Liver (tissue), 3 donors: ENCODE measurements at regions not wholly inside any gene's neighbourhood (a gene's known extent, or its start where the extent isn't known, plus 50 kb on each side); places are given as distances from the start of the nearest gene placed in this dataset.

ENCODE experiments used
- CTCF ChIP-seq: fragments of 150-350 bp; IDR thresholded peaks from 2 replicates; pipeline ENCODE4 v1.5.1; 2017; ENCODE audit warnings: improper control_type of control experiment, low read depth, low read length; ENCODE audit not compliant: missing input control
- GABPA ChIP-seq, 2 donors: IDR thresholded peaks in 1 of 2; conservative IDR thresholded peaks in 1 of 2; 2 replicates each; pipeline ENCODE4 v1.6.1; 2016; ENCODE audit warnings: antibody characterized with exemption in 2 of 2, mild to moderate bottlenecking in 1 of 2, moderate library complexity in 1 of 2
- JUND ChIP-seq, 2 donors: IDR thresholded peaks; 2 replicates each; pipeline ENCODE4 v1.6.1; 2016; ENCODE audit warnings: antibody characterized with exemption in 2 of 2
- MAX ChIP-seq: IDR thresholded peaks from 2 replicates; pipeline ENCODE4 v1.6.1; 2016; ENCODE audit warnings: antibody characterized with exemption
- RAD21 ChIP-seq, 2 donors: IDR thresholded peaks; 2 replicates each; pipeline ENCODE4 v1.6.1; 2016; ENCODE audit warnings: antibody characterized with exemption in 2 of 2, mild to moderate bottlenecking in 2 of 2
- REST ChIP-seq: IDR thresholded peaks from 2 replicates; pipeline ENCODE4 v1.6.1; 2016; ENCODE audit warnings: antibody characterized with exemption, mild to moderate bottlenecking
- RXRA ChIP-seq, 2 donors: IDR thresholded peaks; 2 replicates each; pipeline ENCODE4 v1.6.1; 2017 to 2018; ENCODE audit warnings: antibody characterized with exemption in 2 of 2, mild to moderate bottlenecking in 1 of 2
- TAF1 ChIP-seq: conservative IDR thresholded peaks from 2 replicates; pipeline ENCODE4 v1.6.1; 2016; ENCODE audit warnings: antibody characterized with exemption, mild to moderate bottlenecking
- YY1 ChIP-seq: IDR thresholded peaks from 2 replicates; pipeline ENCODE4 v1.6.1; 2016; ENCODE audit warnings: antibody characterized with exemption, mild to moderate bottlenecking
- TF ChIP-seq, protein P1 (sequence below): IDR thresholded peaks from 2 replicates; pipeline ENCODE4 v1.6.1; 2016; ENCODE audit warnings: antibody characterized with exemption
- TF ChIP-seq, protein P2 (sequence below): IDR thresholded peaks from 2 replicates; pipeline ENCODE4 v1.6.1; 2016; ENCODE audit warnings: antibody characterized with exemption
- donor health status: healthy.
- donor health status: healthy.

DNA sequence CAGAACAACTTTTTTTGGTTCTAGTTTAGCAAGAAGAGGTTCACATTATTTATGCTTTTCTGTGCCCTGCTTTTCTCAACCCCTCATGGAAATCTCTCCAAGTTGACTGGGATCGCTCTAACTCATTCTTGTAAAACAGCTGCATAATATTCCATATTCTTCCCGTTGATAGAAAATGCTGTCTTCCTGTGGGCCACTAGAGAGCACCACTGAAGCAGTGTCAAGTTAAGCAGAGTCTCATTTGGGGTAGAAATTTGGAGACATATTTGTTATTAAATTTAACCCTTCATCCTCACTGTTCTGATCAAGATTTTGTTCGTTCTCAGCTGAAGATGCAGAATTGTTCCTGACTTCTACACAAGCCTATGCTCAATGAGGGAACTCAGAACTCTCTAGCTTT lies 140.1 kb downstream of the CEMIP2 start:
- TF ChIP-seq REST (no peak), CTCF (peak; percentile 28), MAX (no peak), TAF1 (no peak), RXRA (IDR thresholded peaks at IDR 0.05) (no peak), JUND (IDR thresholded peaks at IDR 0.05) (no peak), YY1 (no peak), GABPA (IDR thresholded peaks at IDR 0.05 in 1 of 2, conservative IDR thresholded peaks at IDR 0.05 in 1 of 2) (no peak), RAD21 (IDR thresholded peaks at IDR 0.05) (peak; percentile 55 to 77)
- TF ChIP-seq, protein P1, sequence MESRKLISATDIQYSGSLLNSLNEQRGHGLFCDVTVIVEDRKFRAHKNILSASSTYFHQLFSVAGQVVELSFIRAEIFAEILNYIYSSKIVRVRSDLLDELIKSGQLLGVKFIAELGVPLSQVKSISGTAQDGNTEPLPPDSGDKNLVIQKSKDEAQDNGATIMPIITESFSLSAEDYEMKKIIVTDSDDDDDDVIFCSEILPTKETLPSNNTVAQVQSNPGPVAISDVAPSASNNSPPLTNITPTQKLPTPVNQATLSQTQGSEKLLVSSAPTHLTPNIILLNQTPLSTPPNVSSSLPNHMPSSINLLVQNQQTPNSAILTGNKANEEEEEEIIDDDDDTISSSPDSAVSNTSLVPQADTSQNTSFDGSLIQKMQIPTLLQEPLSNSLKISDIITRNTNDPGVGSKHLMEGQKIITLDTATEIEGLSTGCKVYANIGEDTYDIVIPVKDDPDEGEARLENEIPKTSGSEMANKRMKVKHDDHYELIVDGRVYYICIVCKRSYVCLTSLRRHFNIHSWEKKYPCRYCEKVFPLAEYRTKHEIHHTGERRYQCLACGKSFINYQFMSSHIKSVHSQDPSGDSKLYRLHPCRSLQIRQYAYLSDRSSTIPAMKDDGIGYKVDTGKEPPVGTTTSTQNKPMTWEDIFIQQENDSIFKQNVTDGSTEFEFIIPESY = no peak
- TF ChIP-seq, protein P2, sequence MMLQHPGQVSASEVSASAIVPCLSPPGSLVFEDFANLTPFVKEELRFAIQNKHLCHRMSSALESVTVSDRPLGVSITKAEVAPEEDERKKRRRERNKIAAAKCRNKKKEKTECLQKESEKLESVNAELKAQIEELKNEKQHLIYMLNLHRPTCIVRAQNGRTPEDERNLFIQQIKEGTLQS = no peak
